GM23338 (cell line): ENCODE measurements at regions not wholly inside any gene's neighbourhood (a gene's known extent, or its start where the extent isn't known, plus 50 kb on each side); places are given as distances from the start of the nearest gene placed in this dataset.
A peak's percentile ranks its signal among the peaks of the same experiment; 100 is the strongest.
"Not testable (repeated sequence)": the region's sequence is repeated elsewhere in the genome, so short reads cannot be mapped to it uniquely, and the experiment has no call there.

Source experiments
- ATAC-seq: fragments of 200-7000 bp; cut with Tn5 transposase; 3 replicates; pipeline ENCODE4 v1.9.1; 2020
- DNase-seq: peaks from one replicate; pipeline ENCODE4 v3.0.0-alpha.2; 2015; ENCODE audit warnings: low spot score
- H2AFZ ChIP-seq: fragments of 200-600 bp; sonication (generic); 2 replicates; pipeline ENCODE4 v1.8.0; 2016; ENCODE audit warnings: antibody characterized with exemption, mild to moderate bottlenecking, moderate library complexity
- H3F3A ChIP-seq: fragments of 200-600 bp; sonication (generic); replicated peaks from 2 replicates; pipeline ENCODE4 v1.8.0; 2017; ENCODE audit warnings: antibody characterized with exemption, mixed run types, low read depth
- H3K27ac ChIP-seq: fragments of 200-600 bp; sonication (generic); 2 replicates; pipeline ENCODE4 v1.6.1; 2016; ENCODE audit warnings: low read depth
- H3K27me3 ChIP-seq: fragments of 200-600 bp; sonication (generic); 2 replicates; pipeline ENCODE4 v1.8.0; 2016; ENCODE audit warnings: mild to moderate bottlenecking, mixed run types, moderate library complexity; ENCODE audit not compliant: insufficient read depth
- H3K36me3 ChIP-seq: fragments of 200-600 bp; sonication (generic); 2 replicates; pipeline ENCODE4 v1.8.0; 2016; ENCODE audit warnings: mild to moderate bottlenecking; ENCODE audit not compliant: insufficient read depth
- H3K4me1 ChIP-seq: fragments of 200-600 bp; sonication (generic); 2 replicates; pipeline ENCODE4 v1.8.0; 2016; ENCODE audit warnings: mild to moderate bottlenecking, moderate library complexity; ENCODE audit not compliant: insufficient read depth
- H3K4me2 ChIP-seq: fragments of 200-600 bp; sonication (generic); 2 replicates; pipeline ENCODE4 v1.7.1; 2017; ENCODE audit warnings: mixed run types
- H3K4me3 ChIP-seq: fragments of 200-600 bp; sonication (generic); 2 replicates; pipeline ENCODE4 v1.6.1; 2016; ENCODE audit warnings: mixed run types
- H3K79me2 ChIP-seq: fragments of 200-600 bp; sonication (generic); replicated peaks from 2 replicates; pipeline ENCODE4 v1.8.0; 2017; ENCODE audit warnings: mild to moderate bottlenecking; ENCODE audit not compliant: insufficient read depth
- H3K9me2 ChIP-seq: fragments of 200-600 bp; sonication (generic); 2 replicates; pipeline ENCODE4 v1.8.0; 2017; ENCODE audit not compliant: insufficient read depth
- H4K20me1 ChIP-seq: fragments of 200-600 bp; sonication (generic); replicated peaks from 2 replicates; pipeline ENCODE4 v1.8.0; 2017; ENCODE audit warnings: mild to moderate bottlenecking; ENCODE audit not compliant: insufficient read depth
- H3K27ac Mint-ChIP-seq: 2 replicates; pipeline ENCODE4 v1.8.0; 2020; ENCODE audit warnings: inconsistent platforms, mild to moderate bottlenecking, moderate library complexity, mixed read lengths
- H3K27me3 Mint-ChIP-seq: 3 replicates; pipeline ENCODE4 v1.8.0; 2022; ENCODE audit warnings: low read depth, mild to moderate bottlenecking, moderate library complexity, mixed read lengths, inconsistent platforms; ENCODE audit not compliant: insufficient read depth, poor library complexity
- H3K36me3 Mint-ChIP-seq: 3 replicates; pipeline ENCODE4 v1.8.0; 2021; ENCODE audit warnings: low read depth, mild to moderate bottlenecking, inconsistent platforms, moderate library complexity, mixed read lengths
- H3K4me1 Mint-ChIP-seq: 3 replicates; pipeline ENCODE4 v1.8.0; 2020; ENCODE audit warnings: mild to moderate bottlenecking, inconsistent platforms, mixed read lengths
- H3K4me3 Mint-ChIP-seq: 3 replicates; pipeline ENCODE4 v1.8.0; 2021; ENCODE audit warnings: moderate library complexity, mild to moderate bottlenecking, inconsistent platforms, mixed read lengths
- H3K9me3 Mint-ChIP-seq: 3 replicates; pipeline ENCODE4 v1.8.0; 2020; ENCODE audit warnings: moderate library complexity, mild to moderate bottlenecking, inconsistent platforms, mixed read lengths
- CTCF ChIP-seq, 2 experiments: fragments of 200-600 bp in 1 of 2; sonication (generic) in 1 of 2; conservative IDR thresholded peaks; 2 replicates each; pipeline versions ENCODE4 v1.5.1 to v1.6.1; 2016 to 2017; ENCODE audit warnings: antibody characterized with exemption in 2 of 2, low read depth in 2 of 2, mild to moderate bottlenecking in 2 of 2, moderate library complexity in 1 of 2
- TF ChIP-seq, protein P1 (sequence below): IDR thresholded peaks from one replicate; pipeline ENCODE4 v1.6.1; 2018; ENCODE audit warnings: antibody characterized with exemption; ENCODE audit not compliant: unreplicated experiment

- Histone ChIP-seq H3F3A (no peaks in the 10 kb centered on the region), H3K27ac (no peak overlapping the region), H3K4me2 (no peak overlapping the region), H3K79me2 (no peaks in the 10 kb centered on the region), H4K20me1 (no peaks in the 10 kb centered on the region), H3K4me3 (no peak overlapping the region), H2AFZ (no peak overlapping the region), H3K9me2 (no peaks in the 10 kb centered on the region), H3K27me3 (no peaks in the 10 kb centered on the region), H3K4me1 (no peaks in the 10 kb centered on the region), H3K36me3 (no peaks in the 10 kb centered on the region)
- peaks cover 4% of the 10 kb centered on the region; the same call in 1 of the 3 replicates for H3K4me1 Mint-ChIP-seq
- no peaks in the 10 kb centered on the region for H3K36me3 Mint-ChIP-seq
- TF ChIP-seq, protein P1, sequence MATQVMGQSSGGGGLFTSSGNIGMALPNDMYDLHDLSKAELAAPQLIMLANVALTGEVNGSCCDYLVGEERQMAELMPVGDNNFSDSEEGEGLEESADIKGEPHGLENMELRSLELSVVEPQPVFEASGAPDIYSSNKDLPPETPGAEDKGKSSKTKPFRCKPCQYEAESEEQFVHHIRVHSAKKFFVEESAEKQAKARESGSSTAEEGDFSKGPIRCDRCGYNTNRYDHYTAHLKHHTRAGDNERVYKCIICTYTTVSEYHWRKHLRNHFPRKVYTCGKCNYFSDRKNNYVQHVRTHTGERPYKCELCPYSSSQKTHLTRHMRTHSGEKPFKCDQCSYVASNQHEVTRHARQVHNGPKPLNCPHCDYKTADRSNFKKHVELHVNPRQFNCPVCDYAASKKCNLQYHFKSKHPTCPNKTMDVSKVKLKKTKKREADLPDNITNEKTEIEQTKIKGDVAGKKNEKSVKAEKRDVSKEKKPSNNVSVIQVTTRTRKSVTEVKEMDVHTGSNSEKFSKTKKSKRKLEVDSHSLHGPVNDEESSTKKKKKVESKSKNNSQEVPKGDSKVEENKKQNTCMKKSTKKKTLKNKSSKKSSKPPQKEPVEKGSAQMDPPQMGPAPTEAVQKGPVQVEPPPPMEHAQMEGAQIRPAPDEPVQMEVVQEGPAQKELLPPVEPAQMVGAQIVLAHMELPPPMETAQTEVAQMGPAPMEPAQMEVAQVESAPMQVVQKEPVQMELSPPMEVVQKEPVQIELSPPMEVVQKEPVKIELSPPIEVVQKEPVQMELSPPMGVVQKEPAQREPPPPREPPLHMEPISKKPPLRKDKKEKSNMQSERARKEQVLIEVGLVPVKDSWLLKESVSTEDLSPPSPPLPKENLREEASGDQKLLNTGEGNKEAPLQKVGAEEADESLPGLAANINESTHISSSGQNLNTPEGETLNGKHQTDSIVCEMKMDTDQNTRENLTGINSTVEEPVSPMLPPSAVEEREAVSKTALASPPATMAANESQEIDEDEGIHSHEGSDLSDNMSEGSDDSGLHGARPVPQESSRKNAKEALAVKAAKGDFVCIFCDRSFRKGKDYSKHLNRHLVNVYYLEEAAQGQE: no peak
- 0 out of 4 replicates have a peak, but pooled peaks of 1 of the 2 experiments have one; percentile 12 for TF ChIP-seq CTCF (conservative IDR thresholded peaks at IDR 0.05; ENCODE audit: low read depth in 2 of 2)
- peaks cover 3% of the 10 kb centered on the region for H3K27me3 Mint-ChIP-seq
- no peak overlapping the region for H3K27ac Mint-ChIP-seq
- H3K4me3 Mint-ChIP-seq: no peak overlapping the region
- H3K9me3 Mint-ChIP-seq: no peaks in the 10 kb centered on the region
- ATAC-seq: peak; percentile 61
- peak; percentile 21 for DNase-seq
Measured at GRCh38 chr5:127216898-127217675, 73.5 kb upstream of the MEGF10 start.

DNA sequence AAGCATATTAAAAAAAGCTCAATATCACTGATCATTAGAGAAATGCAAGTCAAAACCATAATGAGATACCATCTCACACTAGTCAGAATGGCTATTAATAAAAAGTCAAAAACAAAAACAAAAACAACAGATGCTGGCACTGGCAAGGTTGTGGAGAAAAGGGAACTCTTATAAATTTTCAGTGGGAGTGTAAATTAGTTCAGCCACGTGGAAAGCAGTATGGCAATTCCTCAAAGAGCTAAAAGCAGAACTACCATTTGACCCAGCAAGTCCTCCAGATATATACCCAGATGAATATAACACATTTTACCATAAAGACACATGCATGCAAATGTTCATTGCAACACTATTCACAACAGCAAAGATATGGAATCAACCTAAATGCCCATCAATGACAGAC is 68.7 kb upstream of the MEGF10 start:
- not testable (repeated sequence) for H2AFZ ChIP-seq, DNase-seq, H3K79me2 ChIP-seq, H3K4me3 ChIP-seq, H3K9me3 Mint-ChIP-seq, H3F3A ChIP-seq, H3K9me2 ChIP-seq, H3K4me1 Mint-ChIP-seq, H4K20me1 ChIP-seq, H3K36me3 Mint-ChIP-seq, H3K4me2 ChIP-seq, ATAC-seq, H3K27ac Mint-ChIP-seq, H3K36me3 ChIP-seq, H3K4me1 ChIP-seq, H3K27ac ChIP-seq, H3K4me3 Mint-ChIP-seq, H3K27me3 Mint-ChIP-seq, H3K27me3 ChIP-seq

DNA sequence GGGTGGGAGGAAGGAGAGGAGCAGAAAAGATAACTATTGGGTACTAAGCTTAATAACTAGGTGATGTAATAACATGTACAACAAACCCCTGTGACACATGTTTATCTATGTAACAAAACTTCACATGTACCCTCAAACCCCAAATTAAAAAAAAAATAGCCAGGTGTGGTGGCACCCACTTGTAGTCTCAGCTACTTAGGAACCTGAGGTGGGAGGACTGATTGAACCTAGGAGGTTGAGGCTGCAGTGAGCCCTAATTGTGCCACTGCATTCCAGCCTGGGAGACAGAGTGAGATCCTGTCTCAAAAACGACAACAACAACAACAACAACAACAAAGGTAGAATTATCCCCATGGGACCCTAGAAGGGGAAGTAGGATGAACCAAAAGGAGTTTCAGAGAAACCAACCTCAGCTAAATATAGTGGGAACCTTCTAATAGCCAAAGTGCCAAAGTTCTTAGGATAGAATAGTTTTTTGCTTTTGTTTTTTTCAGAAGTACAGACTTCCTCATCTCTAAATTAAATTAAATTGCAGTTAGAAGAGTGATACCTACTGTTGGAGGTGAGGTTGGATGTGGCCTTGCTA is 67.9 kb upstream of the MEGF10 start:
- not testable (repeated sequence) for H3K4me2 ChIP-seq, H2AFZ ChIP-seq, H3K27ac Mint-ChIP-seq, H3K4me1 Mint-ChIP-seq, H3K4me1 ChIP-seq, H3K36me3 ChIP-seq, H3F3A ChIP-seq, DNase-seq, H3K27me3 ChIP-seq, H3K9me3 Mint-ChIP-seq, H3K9me2 ChIP-seq, H4K20me1 ChIP-seq, H3K79me2 ChIP-seq, ATAC-seq, H3K27me3 Mint-ChIP-seq, H3K27ac ChIP-seq, H3K36me3 Mint-ChIP-seq, H3K4me3 Mint-ChIP-seq, H3K4me3 ChIP-seq
